Skeletal muscle tissue (tissue), 3 donors: ENCODE measurements at regions not wholly inside any gene's neighbourhood (a gene's known extent, or its start where the extent isn't known, plus 50 kb on each side); places are given as distances from the start of the nearest gene placed in this dataset.

ENCODE experiments used
- H3K27ac ChIP-seq: one replicate; pipeline ENCODE4 v1.7.0; 2013; ENCODE audit warnings: mild to moderate bottlenecking, low read depth, low read length, inconsistent platforms
- H3K27me3 ChIP-seq, 3 donors: one replicate each; pipeline ENCODE4 v1.7.0; 2013; ENCODE audit warnings: low read length in 3 of 3; ENCODE audit not compliant: control insufficient read depth in 3 of 3, insufficient read depth in 3 of 3
- H3K36me3 ChIP-seq, 3 donors: one replicate each; pipeline ENCODE4 v1.7.0; 2013; ENCODE audit warnings: low read length in 3 of 3; ENCODE audit not compliant: control insufficient read depth in 3 of 3, insufficient read depth in 3 of 3
- H3K4me1 ChIP-seq, 3 donors: one replicate each; pipeline ENCODE4 v1.7.0; 2013; ENCODE audit warnings: low read length in 3 of 3, mild to moderate bottlenecking in 3 of 3; ENCODE audit not compliant: control insufficient read depth in 3 of 3, insufficient read depth in 3 of 3
- H3K4me3 ChIP-seq, 3 donors: one replicate each; pipeline ENCODE4 v1.7.0; 2013; ENCODE audit warnings: low read length in 3 of 3
- H3K9ac ChIP-seq, 3 donors: one replicate each; pipeline ENCODE4 v1.7.0; 2013; ENCODE audit warnings: low read length in 3 of 3, mild to moderate bottlenecking in 3 of 3, moderate library complexity in 2 of 3, low read depth in 1 of 3
- H3K9me3 ChIP-seq, 3 donors: one replicate each; pipeline ENCODE4 v1.7.0; 2013; ENCODE audit warnings: low read length in 3 of 3; ENCODE audit not compliant: control insufficient read depth in 3 of 3
- donor health status: Osteomylitis.

DNA sequence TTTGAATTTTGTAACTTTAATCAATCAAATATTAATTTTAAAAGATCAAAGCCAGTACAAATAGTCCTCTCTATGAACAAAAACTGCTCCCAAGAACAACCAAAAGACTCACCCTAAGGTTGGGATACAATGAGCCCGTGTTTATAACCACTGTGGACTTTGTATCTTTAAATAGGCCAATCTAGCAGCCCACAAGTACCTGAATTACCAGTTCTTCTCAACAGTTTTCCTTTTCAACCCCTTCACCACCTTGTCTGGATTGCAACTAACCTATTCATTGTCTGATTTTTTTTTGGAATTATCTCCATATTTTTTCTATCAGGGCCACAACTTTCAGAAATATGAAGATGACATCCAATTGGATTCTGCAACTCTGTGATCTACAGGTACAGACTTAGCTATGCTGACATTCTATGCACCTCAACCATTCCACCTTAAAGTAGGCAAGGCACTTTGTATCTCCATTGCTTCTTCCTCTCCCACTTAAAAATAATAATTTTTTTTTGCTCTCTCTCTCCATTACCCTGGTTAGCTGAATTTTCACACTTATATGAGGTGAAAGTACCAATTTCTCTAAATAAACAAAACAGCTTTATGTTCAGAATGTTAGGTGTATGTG lies 81.9 kb upstream of the MAPRE2 start:
- Histone ChIP-seq H3K27ac (no peak overlapping the region), H3K9ac (no peak overlapping the region), H3K9me3 (no peaks in the 10 kb centered on the region), H3K27me3 (no peaks in the 10 kb centered on the region), H3K36me3 (no peaks in the 10 kb centered on the region), H3K4me1 (peaks cover 8 to 14% (median 8%) of the 10 kb centered on the region in 3 donors), H3K4me3 (no peak overlapping the region)

DNA sequence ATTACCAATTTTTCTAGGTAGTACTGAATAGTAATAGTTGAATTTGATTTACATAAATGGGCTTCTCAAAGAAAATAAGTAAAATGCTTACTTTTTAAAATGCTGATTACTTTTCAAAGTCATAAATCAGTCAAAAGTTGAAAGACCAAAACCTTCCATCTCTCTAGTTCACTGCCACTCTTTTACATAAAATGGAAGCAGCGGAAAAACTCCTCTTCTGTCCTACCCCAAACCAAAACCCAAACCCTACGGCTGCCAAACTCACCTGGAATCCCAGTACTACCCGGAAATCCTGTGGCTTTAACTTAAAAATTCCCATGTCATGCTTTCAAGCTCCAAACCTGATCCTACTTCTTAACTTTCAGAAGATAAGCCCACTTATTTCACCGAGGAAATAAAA lies 81.2 kb upstream of the MAPRE2 start:
- peaks cover 8 to 14% (median 8%) of the 10 kb centered on the region in 3 donors for H3K4me1 ChIP-seq
- no peak overlapping the region for H3K27ac ChIP-seq
- H3K4me3 ChIP-seq, result no peak overlapping the region
- H3K9ac ChIP-seq, result no peak overlapping the region
- no peaks in the 10 kb centered on the region for H3K9me3 ChIP-seq
- no peaks in the 10 kb centered on the region for H3K27me3 ChIP-seq
- H3K36me3 ChIP-seq, result no peaks in the 10 kb centered on the region

DNA sequence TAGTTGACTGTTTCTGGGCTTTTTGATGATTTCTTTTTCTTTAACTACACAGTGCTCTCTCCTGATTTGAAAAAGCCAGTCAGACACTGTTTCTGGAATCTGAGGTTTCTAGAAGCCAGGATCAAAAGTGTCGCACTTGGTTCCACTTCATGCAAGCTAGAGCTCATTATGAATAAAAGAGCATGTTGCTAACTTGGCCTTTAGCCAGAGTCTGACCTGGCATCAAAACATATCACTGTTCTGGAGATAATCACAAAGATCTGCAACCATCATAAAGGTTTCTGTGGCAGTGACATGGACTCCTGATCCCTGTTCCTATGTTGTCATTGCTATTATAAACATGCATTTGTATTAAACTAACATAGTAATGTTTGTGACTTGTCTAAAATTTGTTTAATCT lies 76.1 kb upstream of the MAPRE2 start:
- peak overlapping the region; percentile 1 for H3K27ac ChIP-seq
- no peak overlapping the region for H3K4me3 ChIP-seq
- H3K36me3 ChIP-seq, result peaks cover 0 to 4% (median 0%) of the 10 kb centered on the region in 3 donors
- H3K9ac ChIP-seq, result no peak overlapping the region
- peaks cover 9 to 14% (median 12%) of the 10 kb centered on the region in 3 donors for H3K4me1 ChIP-seq
- H3K9me3 ChIP-seq, result no peaks in the 10 kb centered on the region
- H3K27me3 ChIP-seq, result no peaks in the 10 kb centered on the region

DNA sequence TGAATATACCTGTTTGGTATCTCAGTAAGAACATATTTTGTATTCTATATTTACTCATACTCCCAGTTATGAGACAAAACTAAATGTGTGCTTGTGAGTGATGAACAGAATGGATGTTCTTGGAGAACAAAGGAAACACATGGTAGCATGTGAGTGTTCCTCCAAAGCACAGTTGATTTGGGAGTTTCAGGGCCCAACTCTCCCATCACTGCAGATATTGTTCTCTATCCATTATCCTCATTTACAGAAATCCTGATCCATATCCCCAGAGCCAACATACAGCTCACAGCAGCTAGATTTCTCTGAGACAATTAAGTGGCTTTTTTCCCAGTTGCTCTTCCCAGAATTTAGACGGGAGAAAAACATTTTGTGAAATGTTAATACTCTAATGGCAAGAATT lies 75.6 kb upstream of the MAPRE2 start:
- H3K27me3 ChIP-seq, result no peaks in the 10 kb centered on the region
- H3K4me1 ChIP-seq, result peaks cover 9 to 18% (median 16%) of the 10 kb centered on the region in 3 donors
- H3K36me3 ChIP-seq, result peaks cover 0 to 4% (median 0%) of the 10 kb centered on the region in 3 donors
- no peak overlapping the region for H3K9ac ChIP-seq
- no peaks in the 10 kb centered on the region for H3K9me3 ChIP-seq
- peak overlapping the region; percentile 1 for H3K27ac ChIP-seq
- H3K4me3 ChIP-seq, result no peak overlapping the region

DNA sequence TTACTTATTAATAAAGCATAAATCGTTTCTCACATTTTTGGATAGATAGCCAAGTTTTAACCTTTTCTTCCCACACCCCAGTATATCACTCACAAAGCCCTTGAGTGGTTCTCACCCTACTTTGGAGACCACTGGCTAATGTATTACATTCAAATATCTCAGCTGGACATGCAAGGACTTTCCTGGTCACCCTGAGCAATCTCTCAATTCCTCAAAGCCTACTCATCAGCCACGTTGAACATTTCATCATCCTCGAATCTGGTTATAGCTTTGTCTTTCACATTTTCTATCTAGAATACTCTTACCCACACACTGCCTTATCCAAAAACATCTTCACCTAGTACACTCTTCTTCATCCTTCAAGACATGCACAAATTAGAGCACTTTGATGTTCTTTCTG lies 71.1 kb upstream of the MAPRE2 start:
- Histone ChIP-seq H3K9me3 (no peaks in the 10 kb centered on the region), H3K36me3 (peaks cover 0 to 4% (median 0%) of the 10 kb centered on the region in 3 donors), H3K27me3 (no peaks in the 10 kb centered on the region), H3K4me1 (peaks cover 11 to 38% (median 35%) of the 10 kb centered on the region in 3 donors), H3K9ac (no peak overlapping the region), H3K27ac (peak overlapping the region; percentile 80), H3K4me3 (no peak overlapping the region)

DNA sequence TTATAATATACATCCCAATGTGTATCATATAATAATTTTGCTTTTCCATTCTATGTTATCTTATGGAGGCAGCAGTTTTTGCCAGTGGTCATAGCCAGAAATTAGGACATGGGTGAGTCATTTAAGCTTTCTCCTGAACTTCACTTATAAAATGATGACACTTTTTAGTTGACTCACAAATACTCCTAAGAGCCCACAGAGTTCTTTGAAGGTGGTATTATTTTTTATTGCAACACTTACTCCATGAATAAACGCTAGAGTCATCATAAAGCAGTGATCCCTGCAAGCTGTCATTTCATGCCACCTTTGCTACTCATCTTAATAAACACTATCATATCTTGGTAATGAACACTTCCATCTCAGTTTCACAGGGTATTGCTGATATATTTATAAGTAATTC lies 69.9 kb upstream of the MAPRE2 start:
- Histone ChIP-seq H3K27me3 (no peaks in the 10 kb centered on the region), H3K4me1 (peaks cover 19 to 45% (median 38%) of the 10 kb centered on the region in 3 donors), H3K27ac (peak overlapping the region; percentile 31), H3K4me3 (no peak overlapping the region), H3K9ac (no peak overlapping the region), H3K9me3 (no peaks in the 10 kb centered on the region), H3K36me3 (peaks cover 0 to 4% (median 0%) of the 10 kb centered on the region in 3 donors)

DNA sequence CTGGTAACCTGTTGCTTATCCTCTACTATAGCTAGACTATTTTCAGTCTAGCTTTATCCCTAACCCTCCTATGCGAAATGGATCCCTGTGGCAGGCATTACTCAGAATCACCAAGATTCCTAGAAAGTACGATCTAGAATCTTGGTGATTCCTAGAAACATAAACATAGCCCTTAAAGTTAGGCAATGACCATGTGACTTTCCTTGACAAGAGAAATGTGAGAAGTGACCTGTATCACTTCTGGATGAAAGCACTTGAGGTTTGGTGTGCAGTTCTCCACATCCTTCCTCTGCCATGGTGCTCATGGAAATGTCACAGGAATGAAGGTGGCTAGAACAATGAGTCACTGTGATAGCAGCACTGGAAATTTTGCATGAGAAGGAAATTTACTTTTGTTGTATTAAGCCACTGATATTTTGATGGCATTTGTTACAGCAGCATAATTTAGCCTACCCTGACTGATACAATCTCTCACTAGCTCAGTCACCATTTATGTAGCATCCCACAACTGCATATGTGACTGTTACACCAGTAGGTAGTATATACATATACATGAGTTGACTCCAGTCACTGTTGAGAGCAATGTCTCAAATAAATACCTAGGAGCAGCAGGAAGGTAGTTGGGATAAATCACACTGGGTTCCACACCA lies 68.3 kb upstream of the MAPRE2 start:
- Histone ChIP-seq H3K4me1 (peaks cover 17 to 39% (median 35%) of the 10 kb centered on the region in 3 donors), H3K36me3 (no peaks in the 10 kb centered on the region), H3K4me3 (peak overlapping the region in 1 of 3 donors; percentile 25), H3K27ac (peak overlapping the region; percentile 92), H3K9ac (no peak overlapping the region), H3K27me3 (no peaks in the 10 kb centered on the region), H3K9me3 (no peaks in the 10 kb centered on the region)

DNA sequence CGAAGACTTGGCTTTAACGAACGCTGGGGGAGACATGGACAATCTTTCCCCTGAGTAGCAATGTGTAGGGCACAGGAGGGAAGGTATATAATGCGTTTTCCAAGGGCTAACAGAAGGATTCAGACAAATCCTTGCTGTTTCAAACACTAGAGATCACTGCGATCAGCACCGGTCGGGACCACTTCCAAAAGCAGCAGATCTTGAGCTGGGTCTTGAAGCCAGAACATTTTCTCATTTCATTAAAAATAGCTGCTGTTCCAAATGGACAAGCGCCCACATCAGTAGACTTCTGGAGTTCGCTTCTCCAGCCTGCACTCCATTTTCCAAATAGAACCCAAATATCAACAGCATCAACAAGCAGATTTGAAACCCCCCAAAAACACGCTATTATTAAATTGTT lies 65.1 kb upstream of the MAPRE2 start:
- H3K27me3 ChIP-seq, result no peaks in the 10 kb centered on the region
- H3K27ac ChIP-seq, result peak overlapping the region; percentile 92
- H3K36me3 ChIP-seq, result no peaks in the 10 kb centered on the region
- H3K4me3 ChIP-seq, result peak overlapping the region; percentile 90 to 95 (median 90)
- peak overlapping the region; percentile 78 to 99 (median 81) for H3K9ac ChIP-seq
- no peaks in the 10 kb centered on the region for H3K9me3 ChIP-seq
- H3K4me1 ChIP-seq, result peaks cover 14 to 43% (median 31%) of the 10 kb centered on the region in 3 donors

DNA sequence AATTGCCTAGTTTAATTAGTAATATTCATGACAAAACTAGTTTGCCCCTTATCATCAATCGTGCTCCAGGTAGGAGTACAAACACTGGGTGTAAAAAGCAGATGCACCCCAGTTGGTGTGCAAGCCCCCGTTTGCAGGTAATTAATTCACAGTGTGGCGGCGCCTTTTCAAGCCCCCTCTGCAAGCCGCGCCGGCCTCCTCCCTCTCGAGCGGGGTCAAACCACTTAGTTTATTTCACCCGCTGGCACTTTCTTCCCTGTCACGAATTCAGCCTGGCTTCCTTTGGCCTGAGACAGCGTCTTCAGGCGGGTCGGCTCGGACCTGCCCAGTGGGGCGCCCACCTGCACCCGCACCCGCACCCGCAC lies 64.7 kb upstream of the MAPRE2 start:
- H3K27me3 ChIP-seq, result no peaks in the 10 kb centered on the region
- peaks cover 14 to 44% (median 31%) of the 10 kb centered on the region in 3 donors for H3K4me1 ChIP-seq
- peak overlapping the region; percentile 90 to 95 (median 90) for H3K4me3 ChIP-seq
- peak overlapping the region; percentile 78 to 99 (median 81) for H3K9ac ChIP-seq
- H3K27ac ChIP-seq, result peak overlapping the region; percentile 92
- H3K9me3 ChIP-seq, result no peaks in the 10 kb centered on the region
- no peaks in the 10 kb centered on the region for H3K36me3 ChIP-seq
